G401 (cell line): ENCODE measurements at regions not wholly inside any gene's neighbourhood (a gene's known extent, or its start where the extent isn't known, plus 50 kb on each side); places are given as distances from the start of the nearest gene placed in this dataset.
"Not testable (repeated sequence)": the region's sequence is repeated elsewhere in the genome, so short reads cannot be mapped to it uniquely, and the experiment has no call there.

Experiments used
- DNase-seq: peaks from one replicate; pipeline ENCODE4 v3.0.0-alpha.2; 2015; ENCODE audit warnings: low spot score
- in situ Hi-C: cut with HindIII; loops from 2 replicates; pipeline ENCODE4 v1.10.0; 2016; ENCODE audit warnings: low sequenced_read_pairs, mixed read lengths

DNA sequence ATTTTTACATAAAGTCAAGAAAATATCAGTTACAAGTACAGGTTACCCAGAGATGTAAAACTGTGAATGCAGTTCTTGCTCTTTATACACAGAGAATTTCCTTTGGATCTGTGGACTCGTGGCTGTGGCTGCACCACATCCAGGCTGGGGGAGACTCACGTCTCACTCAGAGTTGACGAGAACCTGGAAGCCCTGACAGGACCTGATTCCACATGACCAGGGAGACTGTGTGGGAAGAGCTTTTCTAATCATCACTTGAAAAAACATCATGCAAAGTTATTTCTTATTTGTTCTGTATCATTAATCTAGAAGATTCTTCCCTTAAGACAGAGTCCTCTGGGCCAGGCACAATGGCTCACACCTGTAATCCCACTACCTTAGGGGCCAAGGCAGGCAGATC, 1159.0 kb downstream of the RPIA start:
- in situ Hi-C loops = no loop called here
- no peak for DNase-seq

DNA sequence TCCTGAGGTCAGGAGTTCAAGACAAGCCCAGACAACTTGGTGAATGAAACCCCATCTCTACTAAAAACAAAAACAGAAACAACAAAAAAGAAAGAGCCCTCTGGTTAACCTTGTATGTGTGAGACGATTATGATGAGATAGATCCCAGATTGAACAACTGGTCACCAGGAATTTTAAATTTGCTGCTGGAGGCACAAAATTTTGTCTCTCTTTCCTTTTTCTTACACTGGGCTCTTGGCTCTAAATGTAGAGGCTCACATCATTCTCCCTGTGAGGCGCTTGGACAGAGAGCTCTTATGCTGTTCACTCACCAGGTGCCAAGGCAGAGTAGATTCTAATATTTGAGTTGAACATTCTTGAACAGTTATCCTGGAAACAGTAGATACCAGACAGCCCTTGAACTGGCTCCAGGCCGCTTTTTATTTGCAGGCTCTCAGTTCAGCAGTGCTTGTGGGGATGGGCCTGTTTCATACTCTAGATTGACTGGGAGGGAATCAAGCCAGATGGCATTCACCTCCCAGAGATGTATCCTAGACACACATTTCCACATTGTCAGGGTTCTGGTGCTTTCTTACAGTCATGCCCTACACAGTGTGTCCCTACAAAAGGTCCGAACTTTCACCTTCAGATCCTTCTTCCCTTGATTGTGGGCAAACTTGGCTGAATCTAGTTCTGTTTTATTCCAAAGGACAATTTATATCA, 1159.6 kb downstream of the RPIA start:
- DNase-seq = no peak
- in situ Hi-C loops = no loop called here

GRCh38 chr2:89851583-89851905, 1160.1 kb downstream of the RPIA start:
- in situ Hi-C loops = no loop called here
- no peak for DNase-seq

GRCh38 chr2:89853427-89853826, 1162.0 kb downstream of the RPIA start:
- DNase-seq, in situ Hi-C loops: not testable (repeated sequence)

GRCh38 chr2:89855752-89856151, 1164.3 kb downstream of the RPIA start:
- in situ Hi-C loops, DNase-seq: not testable (repeated sequence)

DNA sequence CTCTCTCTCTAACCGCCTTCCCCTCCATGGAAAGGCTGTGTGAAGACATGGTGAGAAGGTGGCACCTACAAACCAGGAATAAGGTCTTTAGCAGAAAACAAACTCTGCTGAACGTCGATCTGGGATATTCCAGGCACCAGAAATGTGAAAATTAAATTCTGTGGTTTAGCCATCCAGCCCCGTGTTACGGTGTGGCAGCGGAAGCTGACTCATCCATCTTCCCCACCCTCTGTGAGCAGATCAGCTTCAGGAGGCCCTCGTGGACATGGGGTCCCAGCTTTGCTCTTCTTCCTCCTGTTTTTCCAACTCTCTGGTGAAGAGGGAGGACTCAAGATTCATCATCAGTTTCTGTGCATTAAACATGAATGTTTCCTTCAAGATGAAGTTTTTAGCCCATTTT, 1164.8 kb downstream of the RPIA start:
- DNase-seq, in situ Hi-C loops: not testable (repeated sequence)

DNA sequence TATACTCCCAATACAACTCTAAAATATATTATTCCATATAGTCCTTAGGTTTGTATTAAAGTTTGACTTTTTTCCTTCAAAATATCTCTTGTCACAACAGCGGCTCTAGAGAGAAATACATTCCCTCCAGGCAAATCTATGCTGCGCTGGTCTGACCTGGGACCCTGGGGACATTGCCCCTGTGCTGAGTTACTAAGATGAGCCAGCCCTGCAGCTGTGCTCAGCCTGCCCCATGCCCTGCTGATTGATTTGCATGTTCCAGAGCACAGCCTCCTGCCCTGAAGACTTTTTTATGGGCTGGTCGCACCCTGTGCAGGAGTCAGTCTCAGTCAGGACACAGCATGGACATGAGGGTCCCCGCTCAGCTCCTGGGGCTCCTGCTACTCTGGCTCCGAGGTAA, 1170.7 kb downstream of the RPIA start:
- DNase-seq, in situ Hi-C loops: not testable (repeated sequence)

- in situ Hi-C loops, DNase-seq: not testable (repeated sequence)
Measured at GRCh38 chr2:89863209-89863608, 1171.7 kb downstream of the RPIA start.

DNA sequence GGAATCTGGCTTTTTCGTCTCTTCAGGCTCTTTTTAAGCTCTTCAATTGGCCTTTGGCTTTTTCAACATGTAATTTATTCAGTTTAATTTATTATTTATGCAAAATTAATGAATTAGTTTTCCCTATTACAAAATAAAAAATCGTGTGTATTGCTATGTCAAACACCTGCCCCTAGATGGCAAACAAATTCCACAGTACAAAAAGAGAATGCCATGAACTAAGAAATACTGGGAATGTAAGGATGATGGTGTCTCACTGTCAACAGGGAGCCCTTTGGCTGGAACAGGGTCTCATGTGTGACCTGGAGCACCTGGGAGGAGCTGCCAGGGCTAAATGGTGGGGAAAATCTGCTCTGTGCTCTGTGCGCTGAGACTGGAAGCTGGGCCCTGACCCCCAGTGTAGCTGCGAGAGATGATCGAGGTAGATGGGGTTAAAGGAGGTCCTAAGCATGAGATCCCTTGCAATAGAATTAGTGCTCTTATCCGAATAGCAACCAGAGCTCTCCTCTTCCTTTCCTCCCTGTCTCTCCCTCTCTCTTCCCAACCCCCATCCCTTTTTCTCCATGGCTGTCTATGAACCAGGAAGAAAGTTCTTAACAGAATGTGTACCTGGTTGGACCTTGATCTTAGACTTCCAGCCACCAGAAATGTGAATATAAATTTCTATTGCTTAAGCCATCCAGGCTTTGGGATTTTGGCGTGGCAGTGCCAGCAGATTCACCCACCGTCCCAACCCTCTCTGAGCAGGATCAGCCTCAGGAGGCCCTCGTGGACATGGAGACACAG, 1183.5 kb downstream of the RPIA start:
- in situ Hi-C loops, DNase-seq: not testable (repeated sequence)

DNA sequence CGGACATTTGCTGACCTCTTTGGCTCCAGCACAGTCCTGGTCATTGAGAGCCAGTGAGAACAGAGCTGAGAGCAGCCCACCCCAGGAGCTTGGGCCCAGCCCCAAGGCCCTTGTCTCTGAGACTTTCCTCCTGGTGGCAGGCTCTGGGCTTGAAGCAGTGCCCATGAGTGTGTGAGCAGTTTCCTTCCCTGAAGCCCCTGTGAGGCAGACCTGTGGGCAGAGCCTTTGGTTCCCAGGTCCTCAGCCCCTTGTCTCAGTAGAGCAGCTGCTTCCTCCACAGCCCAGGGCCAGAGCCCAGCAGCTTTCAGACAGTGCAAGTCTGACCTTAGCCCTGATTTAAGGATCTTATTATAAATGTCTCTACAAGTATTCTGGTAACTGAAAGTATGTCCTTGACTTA, 1185.0 kb downstream of the RPIA start:
- in situ Hi-C loops, DNase-seq: not testable (repeated sequence)

- DNase-seq, in situ Hi-C loops: not testable (repeated sequence)
Measured at GRCh38 chr2:89876878-89877277, 1185.4 kb downstream of the RPIA start.

DNA sequence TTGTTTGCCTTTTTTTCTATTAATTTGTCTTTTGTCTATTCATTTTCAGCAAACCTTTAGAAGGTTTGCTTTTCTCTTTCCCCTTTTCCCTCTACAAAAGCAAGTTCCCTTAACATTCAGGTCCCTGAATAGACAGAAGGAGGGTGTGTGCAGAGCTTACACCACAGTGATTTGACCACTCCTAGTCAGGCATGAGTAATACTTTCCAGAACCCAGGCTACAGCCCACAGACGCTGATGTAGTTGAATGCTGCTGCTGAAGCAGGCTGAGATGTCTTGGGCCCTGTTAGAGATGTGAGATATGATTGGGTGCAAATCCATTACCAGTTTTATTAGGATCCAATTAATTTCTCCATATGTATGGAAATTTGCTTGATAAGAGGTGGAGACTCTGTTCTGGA, 1191.4 kb downstream of the RPIA start:
- DNase-seq, in situ Hi-C loops: not testable (repeated sequence)

GRCh38 chr2:89883624-89884023, 1192.2 kb downstream of the RPIA start:
- in situ Hi-C loops, DNase-seq: not testable (repeated sequence)

DNA sequence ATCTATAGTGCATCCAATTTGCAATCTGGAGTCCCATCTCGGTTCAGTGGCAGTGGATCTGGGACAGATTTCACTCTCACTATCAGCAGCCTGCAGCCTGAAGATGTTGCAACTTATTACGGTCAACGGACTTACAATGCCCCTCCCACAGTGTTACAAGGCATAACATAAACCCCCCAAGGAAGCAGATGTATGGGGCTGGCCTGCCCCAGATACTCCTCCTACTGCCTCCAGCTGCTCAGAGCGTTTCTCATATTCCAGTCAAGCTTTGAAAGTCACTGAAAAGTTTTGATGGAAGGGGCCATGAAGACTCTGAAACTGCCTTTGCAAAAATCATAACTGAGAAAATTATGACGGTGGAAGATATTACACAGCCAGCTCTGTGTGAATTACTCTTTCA, 1193.6 kb downstream of the RPIA start:
- DNase-seq, in situ Hi-C loops: not testable (repeated sequence)

- DNase-seq, in situ Hi-C loops: not testable (repeated sequence)
Measured at GRCh38 chr2:89888693-89889092, 1197.2 kb downstream of the RPIA start.

- DNase-seq, in situ Hi-C loops: not testable (repeated sequence)
Measured at GRCh38 chr2:89890185-89890773, 1198.8 kb downstream of the RPIA start.

DNA sequence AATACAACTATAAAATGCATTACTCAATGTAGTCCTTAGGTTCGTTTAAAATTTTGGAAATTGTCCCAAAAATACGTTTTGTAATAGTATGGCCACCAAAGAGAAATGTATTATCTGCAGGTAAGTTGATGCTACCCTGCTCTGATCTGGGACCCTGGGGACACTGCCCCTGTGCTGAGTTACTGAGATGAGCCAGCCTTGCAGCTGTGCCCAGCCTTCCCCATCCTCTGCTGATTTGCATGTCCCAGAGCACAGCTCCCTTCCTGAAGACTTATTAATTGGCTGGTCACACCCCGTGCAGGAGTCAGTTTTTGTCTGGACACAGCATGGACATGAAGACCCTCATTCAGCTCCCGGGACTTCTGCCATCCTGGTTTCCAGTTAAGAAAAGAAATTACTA, 1203.5 kb downstream of the RPIA start:
- DNase-seq, in situ Hi-C loops: not testable (repeated sequence)

DNA sequence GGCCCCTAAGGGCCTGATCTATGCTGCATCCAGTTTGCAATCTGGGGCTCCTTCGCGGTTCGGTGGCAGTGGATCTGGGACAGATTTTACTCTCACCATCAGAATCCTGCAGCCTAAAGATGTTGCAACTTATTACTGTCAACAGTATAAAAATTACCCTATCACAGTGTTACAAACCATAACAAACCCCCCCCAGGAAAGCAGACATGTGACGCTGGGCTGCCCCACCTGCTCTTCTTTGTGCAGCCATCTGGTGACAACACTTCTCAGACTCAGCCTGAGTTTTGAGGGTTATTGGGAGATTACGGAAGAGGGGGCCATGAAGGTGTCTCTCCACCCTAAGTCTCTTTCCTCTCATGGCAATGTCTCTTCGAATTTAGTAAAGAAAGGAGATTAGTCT, 1204.2 kb downstream of the RPIA start:
- in situ Hi-C loops, DNase-seq: not testable (repeated sequence)

GRCh38 chr2:89927018-89927417, 1235.5 kb downstream of the RPIA start:
- in situ Hi-C loops, DNase-seq: not testable (repeated sequence)

- in situ Hi-C loops, DNase-seq: not testable (repeated sequence)
Measured at GRCh38 chr2:89935436-89935835, 1244.0 kb downstream of the RPIA start.
